COLO668 (cell line): ENCODE measurements at regions not wholly inside any gene's neighbourhood (a gene's known extent, or its start where the extent isn't known, plus 50 kb on each side); places are given as distances from the start of the nearest gene placed in this dataset.

Source experiments
- DNase-seq: peaks from one replicate; lab custom pipeline; 2025; ENCODE audit not compliant: unreplicated experiment; lab: John Stamatoyannopoulos, UW

DNA sequence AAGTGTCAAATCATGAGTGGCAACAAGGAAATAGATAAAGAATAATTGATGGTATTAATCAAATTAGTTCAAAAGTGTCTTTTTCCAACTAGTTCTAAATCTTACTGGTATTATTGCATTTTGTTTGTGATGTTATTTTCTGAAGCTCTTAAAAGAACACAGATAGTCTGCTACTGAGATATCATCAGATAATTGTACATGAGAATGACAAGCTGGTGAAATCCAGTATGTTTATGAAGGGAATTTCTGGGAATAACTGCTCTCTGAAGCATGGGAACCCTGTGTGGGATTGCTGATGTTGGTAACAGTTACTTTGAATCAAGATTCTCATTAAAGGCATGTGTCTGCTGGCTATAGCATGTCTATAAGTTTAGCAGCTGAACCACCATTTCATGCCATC lies 190.3 kb upstream of the CDIN1 start:
- no peak for DNase-seq

DNA sequence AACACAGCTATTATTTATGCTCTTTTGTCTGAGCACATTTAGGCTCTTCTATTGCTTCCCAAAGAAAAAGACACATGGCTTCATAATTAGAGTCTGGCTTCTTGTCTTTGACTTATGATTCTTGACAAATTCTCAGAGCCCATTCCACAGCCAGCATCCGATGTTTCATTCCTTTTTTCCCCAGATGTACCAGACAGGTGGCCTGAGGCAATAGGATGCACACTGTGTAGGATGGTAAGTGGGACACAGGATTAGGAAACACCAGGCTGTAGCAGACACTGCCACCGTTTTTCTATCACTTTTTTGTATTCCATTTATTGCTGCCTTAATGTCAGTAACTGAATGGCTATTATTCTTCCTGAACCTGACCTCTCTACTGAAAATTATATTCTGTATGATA lies 188.9 kb upstream of the CDIN1 start:
- no peak for DNase-seq

DNA sequence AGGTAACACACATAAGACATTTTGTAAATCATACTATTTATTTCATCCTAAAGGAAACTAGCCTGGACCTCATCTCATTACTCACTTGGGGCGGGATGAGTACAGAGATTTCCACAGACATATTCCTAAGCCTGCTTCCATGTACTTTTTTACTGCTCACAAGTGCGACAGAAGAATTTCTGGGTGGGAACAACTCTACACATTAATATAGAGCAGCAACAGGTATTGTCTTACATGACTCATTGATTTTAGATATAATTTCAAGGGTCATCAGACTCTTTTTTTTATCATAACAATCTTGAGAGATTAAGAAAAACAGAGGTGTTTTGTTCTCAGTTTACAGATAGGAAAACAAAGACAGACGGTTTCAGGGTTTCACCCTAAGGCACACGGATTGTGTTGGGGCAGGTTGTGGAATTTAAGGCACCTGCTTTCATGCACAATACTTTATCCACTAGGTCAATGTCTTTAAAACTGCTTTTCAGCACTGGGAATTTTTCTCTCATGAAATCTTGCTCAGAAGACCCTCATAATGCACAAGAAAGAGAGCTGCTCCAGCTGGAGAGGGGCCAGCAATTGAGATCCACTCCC lies 186.7 kb upstream of the CDIN1 start:
- no peak for DNase-seq

GRCh38 chr15:36398212-36398611 lies 181.2 kb upstream of the CDIN1 start:
- DNase-seq: no peak

- no peak for DNase-seq
These were observed 180.2 kb upstream of the CDIN1 start for GRCh38 chr15:36399276-36399675.

DNA sequence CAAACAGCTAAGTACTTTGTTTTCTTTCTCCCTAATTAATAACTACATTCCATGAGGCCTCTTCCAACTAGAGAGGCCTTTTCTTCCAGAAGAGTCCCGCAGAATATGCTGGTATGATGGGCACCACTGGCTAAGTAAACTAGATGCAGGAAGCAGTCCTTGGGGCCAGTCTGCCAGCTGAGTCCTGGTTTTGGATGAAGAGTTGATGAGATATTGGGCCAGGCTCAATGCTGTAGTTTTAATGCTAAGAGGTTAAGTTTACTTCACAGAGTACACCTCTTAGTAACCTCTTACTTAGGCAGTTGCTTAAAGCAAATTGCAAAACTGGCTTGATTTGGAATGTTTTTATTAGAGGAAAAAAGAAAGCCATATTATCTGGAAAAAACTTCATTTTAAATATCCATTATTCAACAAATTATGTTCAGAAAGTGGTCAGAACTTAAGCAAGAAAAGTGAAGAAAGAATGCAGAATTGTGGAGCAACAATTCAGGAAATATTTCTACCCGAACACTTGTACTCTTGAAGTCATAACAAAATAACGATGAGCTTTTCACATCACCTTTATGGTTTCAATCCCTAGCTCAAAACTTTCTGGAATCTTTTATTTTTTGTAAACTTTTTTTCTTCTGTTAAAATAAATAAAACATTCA lies 178.4 kb upstream of the CDIN1 start:
- DNase-seq: no peak

- DNase-seq: no peak
These were observed 177.8 kb upstream of the CDIN1 start for GRCh38 chr15:36401586-36401966.

- no peak for DNase-seq
These were observed 176.1 kb upstream of the CDIN1 start for GRCh38 chr15:36403351-36403750.

DNA sequence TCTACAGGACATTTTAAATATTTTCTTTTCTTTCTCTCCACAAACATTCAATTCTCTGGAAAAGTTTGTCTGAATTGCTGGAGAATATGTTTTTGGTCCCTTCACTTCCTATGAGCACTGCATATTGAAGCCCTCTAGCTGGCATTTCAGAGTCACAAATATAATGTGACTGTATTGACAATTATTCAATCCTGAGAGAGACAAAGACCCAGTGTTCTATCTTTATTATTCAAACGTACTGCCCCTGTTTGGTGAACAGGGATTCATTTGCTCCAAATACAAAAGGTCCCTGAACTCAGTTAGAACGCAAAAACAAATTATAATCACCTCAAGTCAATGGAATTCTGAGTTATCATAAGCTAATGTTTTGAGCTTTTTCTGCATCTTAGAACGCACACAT lies 173.1 kb upstream of the CDIN1 start:
- no peak for DNase-seq

DNA sequence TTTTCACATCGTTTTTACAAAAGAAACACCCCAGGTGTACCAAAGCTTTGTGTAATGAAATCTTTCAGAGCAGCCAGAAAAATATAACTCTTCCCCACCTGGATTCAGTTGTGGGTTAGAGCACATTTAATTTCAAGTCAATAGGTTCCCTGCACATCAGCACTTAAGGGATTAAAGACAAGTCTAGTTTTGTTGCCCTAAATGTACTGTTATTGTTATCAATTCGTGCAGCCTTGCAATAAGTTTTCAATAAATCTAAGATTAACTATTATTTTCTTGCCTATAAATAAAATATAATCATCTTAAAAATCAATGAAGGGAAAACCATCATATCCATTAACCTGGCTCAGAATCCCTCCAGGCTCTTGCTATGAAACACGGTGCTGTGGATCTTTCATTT lies 172.5 kb upstream of the CDIN1 start:
- DNase-seq: no peak

DNA sequence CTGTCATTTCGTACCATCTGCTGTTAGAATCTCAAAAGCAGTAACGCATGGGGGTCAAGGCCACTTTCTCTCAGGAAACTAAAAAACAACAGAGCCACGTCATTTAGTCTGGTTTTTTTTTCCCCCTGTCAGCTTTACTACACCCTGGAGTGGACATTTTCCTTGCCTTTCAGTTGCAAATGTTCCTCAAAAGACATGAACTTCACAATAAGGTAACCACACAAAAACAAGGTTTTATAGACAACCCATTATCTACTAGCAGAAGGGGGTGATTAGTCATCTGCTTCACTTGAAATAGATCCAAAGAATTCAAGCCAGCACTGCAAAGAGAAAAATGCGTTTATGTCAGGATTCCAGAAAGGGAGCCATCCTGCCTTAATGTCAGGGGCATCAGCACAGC lies 171.8 kb upstream of the CDIN1 start:
- DNase-seq: no peak

GRCh38 chr15:36409819-36410218 lies 169.6 kb upstream of the CDIN1 start:
- no peak for DNase-seq

- DNase-seq: no peak
These were observed 164.8 kb upstream of the CDIN1 start for GRCh38 chr15:36414670-36415069.

- DNase-seq: no peak
These were observed 163.8 kb upstream of the CDIN1 start for GRCh38 chr15:36415643-36416042.

DNA sequence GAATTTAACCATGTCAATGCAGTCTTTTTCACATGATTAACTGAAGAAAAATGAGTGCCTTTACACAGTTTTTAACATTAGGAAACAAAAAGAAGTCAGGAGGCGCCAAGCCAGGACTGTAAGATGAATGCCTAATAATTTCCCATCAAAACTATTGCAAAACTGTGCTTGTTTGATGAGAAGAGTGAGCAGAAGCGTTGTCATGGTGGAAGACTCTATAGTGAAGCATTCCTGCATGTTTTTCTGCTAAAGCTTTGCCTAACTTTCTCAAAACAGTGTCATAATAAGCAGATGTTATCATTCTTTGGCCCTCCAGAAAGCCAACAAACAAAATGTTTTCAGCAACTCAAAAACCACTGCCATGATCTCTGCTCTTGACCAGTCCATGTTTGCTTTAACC lies 156.8 kb upstream of the CDIN1 start:
- DNase-seq: no peak

- DNase-seq: no peak
These were observed 152.7 kb upstream of the CDIN1 start for GRCh38 chr15:36426691-36427090.

DNA sequence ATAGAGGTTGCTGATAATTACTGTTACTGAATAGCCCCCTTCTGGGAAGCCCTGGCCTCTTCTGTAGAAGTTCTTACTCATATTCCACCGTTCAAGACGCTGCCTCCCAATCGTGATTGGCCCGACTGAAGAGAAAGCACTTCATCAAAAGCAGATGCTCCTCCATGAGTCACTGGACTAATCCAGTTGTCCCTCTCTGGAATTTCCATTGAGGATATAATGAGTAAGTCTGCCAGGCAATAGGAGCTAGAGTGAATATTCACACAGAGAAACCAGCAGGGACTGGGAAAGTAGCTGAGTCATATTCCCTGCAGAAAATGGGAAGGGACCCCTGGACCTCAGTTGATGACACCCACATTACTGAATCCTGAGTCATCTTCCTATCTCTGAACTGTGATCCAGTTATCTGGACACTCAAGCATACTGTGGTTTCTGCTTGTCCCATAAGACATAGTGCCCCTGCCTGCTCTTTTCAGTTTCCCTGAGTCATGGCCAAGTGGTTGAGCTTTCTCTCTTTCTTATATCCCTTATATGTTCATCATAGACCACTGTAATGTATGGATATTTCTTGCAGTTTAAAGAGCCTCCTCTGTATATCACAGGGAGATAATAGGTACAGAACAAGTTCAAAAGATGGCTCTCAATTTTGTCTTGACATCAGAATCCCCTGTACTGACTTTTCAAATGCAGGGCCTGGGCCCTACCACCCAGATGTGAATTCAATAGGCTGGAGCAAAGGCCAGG lies 151.2 kb upstream of the CDIN1 start:
- DNase-seq: no peak

- no peak for DNase-seq
These were observed 149.7 kb upstream of the CDIN1 start for GRCh38 chr15:36429707-36430106.

DNA sequence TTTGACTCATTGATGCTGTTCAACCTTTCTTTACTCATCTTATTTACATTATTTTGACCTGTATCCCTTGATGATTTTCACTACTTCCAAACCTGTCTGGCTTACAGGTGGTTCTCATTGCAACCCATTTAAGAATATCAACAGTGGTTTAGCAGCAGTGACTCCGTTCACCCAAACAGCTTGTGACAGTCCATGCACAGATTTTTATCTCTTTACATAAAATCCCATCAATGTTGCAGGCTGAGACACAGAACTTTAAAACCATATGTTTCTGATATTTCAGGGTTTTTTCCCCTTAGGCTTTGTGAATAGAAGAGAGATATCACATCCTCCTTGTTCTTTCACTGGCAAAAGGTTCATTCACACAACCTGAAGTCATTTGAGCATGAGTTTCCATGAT lies 149.1 kb upstream of the CDIN1 start:
- DNase-seq: no peak

- DNase-seq: no peak
These were observed 148.6 kb upstream of the CDIN1 start for GRCh38 chr15:36430726-36431265.

- no peak for DNase-seq
These were observed 147.3 kb upstream of the CDIN1 start for GRCh38 chr15:36432161-36432560.

DNA sequence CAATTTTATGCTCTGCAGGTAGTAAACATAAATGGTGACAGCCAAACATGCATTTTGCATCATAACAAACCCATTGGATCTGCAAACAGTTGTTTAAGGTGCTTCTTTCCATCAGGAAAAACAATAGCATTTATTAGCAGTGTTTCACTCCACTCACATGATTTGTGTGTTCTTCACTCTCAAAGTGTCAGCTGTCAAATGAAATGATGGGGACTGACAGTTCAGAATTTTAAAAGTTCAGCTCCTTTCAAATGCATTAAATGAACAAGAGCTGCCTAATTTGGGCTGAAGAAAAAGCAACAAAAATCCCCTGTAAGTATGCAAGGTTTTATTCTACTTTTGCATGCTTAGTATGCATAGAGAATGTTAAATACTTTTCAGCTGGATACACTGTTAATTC lies 145.2 kb upstream of the CDIN1 start:
- DNase-seq: no peak
